Breast epithelium (tissue), 4 donors: ENCODE measurements at regions not wholly inside any gene's neighbourhood (a gene's known extent, or its start where the extent isn't known, plus 50 kb on each side); places are given as distances from the start of the nearest gene placed in this dataset.

Experiments
- DNase-seq, 2 donors: peaks; one replicate each; pipeline ENCODE4 v3.0.0-alpha.2; 2019; ENCODE audit warnings: low spot score in 2 of 2
- H3K27ac ChIP-seq, 2 donors: fragments of 200-600 bp; sonication (generic) in 1 of 2; one replicate each; pipeline ENCODE4 v1.5.1; 2016 to 2019; ENCODE audit warnings: mild to moderate bottlenecking in 1 of 2
- H3K27me3 ChIP-seq, 2 donors: fragments of 200-600 bp; sonication (generic) in 1 of 2; one replicate each; pipeline versions ENCODE4 v1.5.1 to v1.6.0; 2017 to 2019; ENCODE audit warnings: control low read depth in 1 of 2, mild to moderate bottlenecking in 1 of 2
- H3K36me3 ChIP-seq: fragments of 200-600 bp; one replicate; pipeline ENCODE4 v1.5.1; 2019
- H3K4me1 ChIP-seq, 2 donors: fragments of 200-600 bp; sonication (generic); one replicate each; pipeline ENCODE4 v1.5.1; 2016 to 2019; ENCODE audit warnings: control low read depth in 1 of 2
- H3K4me3 ChIP-seq, 3 donors: fragments of 200-600 bp; sonication (generic); 1 replicate in 2 of 3; 2 replicates in 1 of 3; pipeline ENCODE4 v1.5.1; 2016 to 2019; ENCODE audit warnings: mild to moderate bottlenecking in 3 of 3, moderate library complexity in 2 of 3
- H3K9me3 ChIP-seq, 2 donors: fragments of 200-600 bp; sonication (generic) in 1 of 2; one replicate each; pipeline ENCODE4 v1.5.1; 2016 to 2019; ENCODE audit warnings: control low read depth in 1 of 2
- POLR2A ChIP-seq: fragments of 450-650 bp; IDR thresholded peaks from one replicate; pipeline ENCODE4 v1.6.1; 2016; ENCODE audit warnings: antibody characterized with exemption, mild to moderate bottlenecking, moderate library complexity
- POLR2AphosphoS5 ChIP-seq, 3 donors: sonication (generic); formaldehyde crosslinking; IDR thresholded peaks; one replicate each; pipeline ENCODE4 v1.6.1; 2017; ENCODE audit warnings: antibody characterized with exemption in 3 of 3
- intact Hi-C: fragments of 100-400 bp; cut with DNase I; formaldehyde crosslinking; loops from one replicate; pipeline ENCODE4 v1.15.1; 2023; ENCODE audit warnings: low total_unique reads
- TF ChIP-seq, protein P1 (sequence below), 3 donors: fragments of 450-650 bp; IDR thresholded peaks; one replicate each; pipeline ENCODE4 v1.5.1; 2016 to 2017; ENCODE audit warnings: antibody characterized with exemption in 3 of 3, mild to moderate bottlenecking in 3 of 3, moderate library complexity in 3 of 3

DNA sequence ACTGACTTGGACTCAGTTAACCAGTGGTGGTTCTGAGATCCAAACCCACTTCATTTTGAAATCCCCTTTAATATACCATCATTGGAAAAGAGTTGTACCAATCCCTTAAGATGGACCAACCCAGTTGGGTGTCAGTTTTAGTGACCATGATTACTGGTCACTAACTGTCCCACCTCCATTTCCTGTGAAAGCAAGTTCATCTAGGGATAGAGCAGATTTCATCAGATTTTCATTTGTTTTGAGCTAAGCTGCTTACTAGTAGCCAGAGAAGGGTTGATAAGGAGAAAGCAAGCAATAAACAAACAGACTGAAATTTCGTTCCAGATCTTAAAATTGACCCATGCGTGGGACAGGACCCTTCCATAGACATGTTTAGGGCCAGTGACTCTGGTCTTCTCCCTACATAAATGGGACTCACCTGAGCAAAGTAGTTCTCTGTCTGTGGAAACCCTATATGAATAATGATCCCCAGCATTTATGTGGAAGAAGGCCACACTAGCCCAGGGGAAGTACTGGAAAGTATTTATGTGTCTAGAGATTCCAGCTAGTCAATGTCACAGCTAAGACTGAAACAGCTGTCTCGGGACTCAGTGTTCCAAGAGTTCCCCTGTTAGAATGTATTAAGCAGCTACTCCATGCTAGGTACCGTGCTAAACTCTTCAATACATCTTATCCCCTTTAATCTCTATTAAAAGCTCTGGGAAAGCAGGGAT lies 196.0 kb upstream of the BCL6 start:
- intact Hi-C loops: no loop called here
- Histone ChIP-seq H3K4me1 (no peaks in the 10 kb centered on the region), H3K4me3 (no peak overlapping the region), H3K36me3 (no peaks in the 10 kb centered on the region), H3K27me3 (no peaks in the 10 kb centered on the region), H3K9me3 (no peaks in the 10 kb centered on the region), H3K27ac (no peak overlapping the region)
- no peak for DNase-seq
- TF ChIP-seq, protein P1, sequence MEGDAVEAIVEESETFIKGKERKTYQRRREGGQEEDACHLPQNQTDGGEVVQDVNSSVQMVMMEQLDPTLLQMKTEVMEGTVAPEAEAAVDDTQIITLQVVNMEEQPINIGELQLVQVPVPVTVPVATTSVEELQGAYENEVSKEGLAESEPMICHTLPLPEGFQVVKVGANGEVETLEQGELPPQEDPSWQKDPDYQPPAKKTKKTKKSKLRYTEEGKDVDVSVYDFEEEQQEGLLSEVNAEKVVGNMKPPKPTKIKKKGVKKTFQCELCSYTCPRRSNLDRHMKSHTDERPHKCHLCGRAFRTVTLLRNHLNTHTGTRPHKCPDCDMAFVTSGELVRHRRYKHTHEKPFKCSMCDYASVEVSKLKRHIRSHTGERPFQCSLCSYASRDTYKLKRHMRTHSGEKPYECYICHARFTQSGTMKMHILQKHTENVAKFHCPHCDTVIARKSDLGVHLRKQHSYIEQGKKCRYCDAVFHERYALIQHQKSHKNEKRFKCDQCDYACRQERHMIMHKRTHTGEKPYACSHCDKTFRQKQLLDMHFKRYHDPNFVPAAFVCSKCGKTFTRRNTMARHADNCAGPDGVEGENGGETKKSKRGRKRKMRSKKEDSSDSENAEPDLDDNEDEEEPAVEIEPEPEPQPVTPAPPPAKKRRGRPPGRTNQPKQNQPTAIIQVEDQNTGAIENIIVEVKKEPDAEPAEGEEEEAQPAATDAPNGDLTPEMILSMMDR (IDR thresholded peaks at IDR 0.05): no peak
- TF ChIP-seq POLR2AphosphoS5 (IDR thresholded peaks at IDR 0.05) (no peak), POLR2A (no peak)

DNA sequence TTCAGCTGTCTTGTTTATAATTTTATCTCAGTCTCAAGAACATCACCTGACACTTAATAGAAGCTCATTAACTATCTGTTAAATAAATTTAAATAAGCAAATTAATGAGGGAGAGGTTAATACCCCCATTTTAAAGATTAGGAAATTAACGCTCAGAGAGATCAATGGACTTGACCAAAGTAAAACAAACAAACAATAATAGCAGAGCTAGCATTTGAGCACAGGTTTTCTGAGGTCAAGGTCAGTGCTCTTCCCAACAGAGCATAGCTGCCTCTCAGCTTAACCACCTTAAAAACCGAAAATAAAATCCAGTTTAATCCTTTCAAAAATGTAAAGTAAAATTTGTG lies 196.6 kb upstream of the BCL6 start:
- H3K4me1 ChIP-seq: no peaks in the 10 kb centered on the region
- DNase-seq: no peak
- no peak overlapping the region for H3K4me3 ChIP-seq
- intact Hi-C loops: no loop called here
- H3K27me3 ChIP-seq: no peaks in the 10 kb centered on the region
- TF ChIP-seq POLR2AphosphoS5 (IDR thresholded peaks at IDR 0.05) (no peak), POLR2A (no peak)
- TF ChIP-seq, protein P1 (IDR thresholded peaks at IDR 0.05): no peak
- H3K36me3 ChIP-seq: no peaks in the 10 kb centered on the region
- H3K27ac ChIP-seq: no peak overlapping the region
- H3K9me3 ChIP-seq: no peaks in the 10 kb centered on the region

DNA sequence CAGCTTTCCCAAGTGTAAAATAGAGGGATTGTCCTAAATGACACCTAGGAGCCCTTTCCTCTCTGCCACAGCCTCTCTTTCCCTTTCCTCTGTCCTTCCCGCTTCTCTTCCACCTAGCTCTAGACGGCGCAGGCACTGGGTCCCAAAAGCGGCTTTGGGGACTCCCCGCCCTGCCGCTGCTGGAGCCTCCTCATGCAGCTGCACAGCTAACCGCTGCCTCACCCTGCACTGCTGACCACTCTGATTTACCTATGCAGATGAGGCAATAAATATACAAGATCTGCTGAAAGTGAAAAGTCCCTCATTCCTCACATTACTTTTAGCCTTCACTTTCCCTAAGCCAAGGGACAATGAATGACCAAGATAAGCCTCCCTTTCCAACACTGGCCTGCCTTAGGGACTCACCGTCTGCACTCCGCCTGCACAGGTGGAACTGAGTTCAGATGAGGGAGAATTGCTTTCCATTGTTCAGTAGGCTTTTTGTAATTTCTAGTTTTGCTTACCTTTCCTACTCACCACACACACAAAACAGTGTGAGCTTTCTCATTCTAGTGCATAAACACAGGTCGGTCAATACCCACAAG lies 197.5 kb upstream of the BCL6 start:
- Histone ChIP-seq H3K4me1 (no peaks in the 10 kb centered on the region), H3K4me3 (no peak overlapping the region), H3K27me3 (no peaks in the 10 kb centered on the region), H3K9me3 (no peaks in the 10 kb centered on the region), H3K27ac (peak overlapping the region in 1 of 2 donors; percentile 38), H3K36me3 (no peaks in the 10 kb centered on the region)
- no peak for TF ChIP-seq POLR2AphosphoS5 (IDR thresholded peaks at IDR 0.05)
- no peak for TF ChIP-seq POLR2A
- TF ChIP-seq, protein P1 (IDR thresholded peaks at IDR 0.05): no peak
- DNase-seq: no peak
- intact Hi-C loops: no loop called here

DNA sequence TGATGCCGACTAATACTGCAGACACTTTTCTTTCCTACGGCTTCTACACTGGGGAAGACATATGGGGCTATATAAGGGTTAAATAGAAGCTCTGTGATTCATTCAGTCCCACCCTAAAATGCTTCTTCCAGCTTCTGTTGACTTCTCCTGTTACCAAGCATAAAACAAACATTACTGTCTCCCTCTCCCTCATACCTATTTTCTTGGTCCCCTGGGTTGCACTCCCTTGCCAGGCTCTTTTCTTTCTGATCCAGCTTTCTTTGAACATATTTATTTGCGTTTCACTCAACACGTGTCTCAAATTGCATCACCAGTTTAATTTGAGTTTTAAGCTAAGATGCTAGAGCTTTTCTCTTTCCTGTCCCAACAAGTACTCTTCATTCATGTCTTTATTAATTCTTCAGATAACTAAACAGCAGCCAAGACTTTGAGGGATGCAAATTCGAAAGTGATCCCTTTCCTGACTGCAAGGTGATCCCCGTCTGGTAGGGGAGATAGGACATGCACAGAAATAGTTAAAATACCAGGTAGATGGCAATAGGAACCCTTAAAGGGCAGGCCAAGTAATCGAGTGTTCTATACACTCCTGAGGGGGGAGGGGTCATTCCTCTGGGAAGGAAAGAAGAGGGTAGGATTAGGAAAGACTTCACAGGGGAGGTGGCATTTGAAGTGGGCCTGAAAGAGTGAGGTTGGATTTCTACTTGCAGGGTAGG lies 198.6 kb upstream of the BCL6 start:
- Histone ChIP-seq H3K27me3 (no peaks in the 10 kb centered on the region), H3K27ac (peak overlapping the region in 1 of 2 donors; percentile 38), H3K4me3 (no peak overlapping the region), H3K36me3 (no peaks in the 10 kb centered on the region), H3K9me3 (no peaks in the 10 kb centered on the region), H3K4me1 (no peaks in the 10 kb centered on the region)
- DNase-seq: no peak
- TF ChIP-seq POLR2AphosphoS5 (IDR thresholded peaks at IDR 0.05) (no peak), POLR2A (no peak)
- TF ChIP-seq, protein P1 (IDR thresholded peaks at IDR 0.05): no peak
- intact Hi-C loops: no loop called here
